ENCODE measurements at regions not wholly inside any gene's neighbourhood (a gene's known extent, or its start where the extent isn't known, plus 50 kb on each side); places are given as distances from the start of the nearest gene placed in this dataset.

GRCh38 chr6:151179321-151179720 is 60.4 kb upstream of the AKAP12 start:
- TF ChIP-seq CTCF (conservative IDR thresholded peaks at IDR 0.05; ENCODE audit: low read depth, low read length) (no peak), EZH2 (IDR thresholded peaks at IDR 0.05; ENCODE audit: low read length, unreplicated experiment) (no peak)
